GM21723 (cell line): ENCODE measurements at regions not wholly inside any gene's neighbourhood (a gene's known extent, or its start where the extent isn't known, plus 50 kb on each side); places are given as distances from the start of the nearest gene placed in this dataset.
"Not testable (repeated sequence)": the region's sequence is repeated elsewhere in the genome, so short reads cannot be mapped to it uniquely, and the experiment has no call there.

Source experiments
- ATAC-seq: cut with Tn5 transposase; IDR thresholded peaks from one replicate; pipeline ENCODE4 v1.9.1; 2021; ENCODE audit warnings: mild to moderate bottlenecking, moderate library complexity; ENCODE audit not compliant: unreplicated experiment

- no peak for ATAC-seq
Measured at GRCh38 chr2:194603429-194603828, 1053.6 kb upstream of the SLC39A10 start.

- ATAC-seq, result no peak
Measured at GRCh38 chr2:194602750-194603149, 1054.3 kb upstream of the SLC39A10 start.

GRCh38 chr2:194591192-194591591 is 1065.8 kb upstream of the SLC39A10 start:
- ATAC-seq, result no peak

DNA sequence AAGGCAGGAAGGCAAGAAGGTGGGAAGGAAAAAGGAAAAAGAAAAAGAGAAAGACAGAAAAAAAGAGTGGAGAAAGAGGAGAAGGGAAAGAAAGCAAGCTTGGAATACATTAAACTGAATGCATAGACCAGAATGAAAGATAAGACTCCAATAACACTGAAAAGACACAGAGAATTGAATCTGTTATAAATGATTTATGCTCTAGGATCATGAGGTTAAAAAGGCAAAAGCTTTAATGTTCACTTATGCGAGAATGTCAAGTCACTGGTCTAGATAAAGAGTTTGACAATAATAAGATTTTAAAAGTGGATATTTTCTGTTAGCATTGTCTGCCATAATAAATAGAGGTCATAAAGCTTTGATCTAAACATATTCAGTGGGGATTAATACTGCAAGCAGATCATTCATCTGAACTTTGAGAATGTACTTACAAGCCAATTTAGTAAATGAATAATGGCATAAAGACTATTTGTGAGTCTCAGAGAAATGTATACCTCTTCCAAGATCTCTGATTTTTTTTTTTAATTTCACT is 1069.2 kb upstream of the SLC39A10 start:
- no peak for ATAC-seq

GRCh38 chr2:194567661-194568017 is 1089.4 kb upstream of the SLC39A10 start:
- peak; percentile 34 for ATAC-seq

DNA sequence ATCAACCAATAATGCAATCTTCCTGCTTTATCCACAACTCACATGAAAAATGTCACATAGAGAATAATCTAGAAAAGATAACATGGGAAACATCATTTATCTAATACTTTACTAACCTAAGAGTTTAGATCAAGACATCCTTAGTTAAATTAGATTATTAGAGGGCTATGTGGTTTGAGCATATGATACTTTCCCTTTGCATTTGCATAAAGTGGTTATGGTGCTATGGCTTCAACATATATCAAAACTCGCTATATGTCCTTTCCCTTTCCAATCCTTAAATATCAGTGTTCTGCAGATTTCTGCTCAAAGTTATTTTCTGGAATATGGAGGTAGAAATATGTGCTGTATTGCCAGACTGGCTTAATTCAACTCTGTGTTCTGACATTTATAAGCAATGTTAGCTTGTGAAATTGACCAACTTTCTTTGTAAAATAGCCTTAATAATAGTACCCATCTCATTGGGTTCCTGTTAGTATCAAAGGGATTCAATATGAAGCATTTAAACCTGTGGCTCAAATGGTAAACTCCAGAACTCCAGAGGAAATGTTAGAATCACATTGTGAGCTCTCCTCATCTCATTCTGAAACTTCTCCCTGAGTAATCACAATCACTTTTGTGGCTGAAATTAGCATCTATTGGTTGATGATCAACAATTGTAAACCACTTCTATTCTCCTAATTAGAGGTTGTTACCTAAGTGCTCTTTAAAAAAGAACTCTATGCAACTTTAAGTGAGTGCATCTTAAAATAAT is 1089.9 kb upstream of the SLC39A10 start:
- peak; percentile 70 for ATAC-seq

DNA sequence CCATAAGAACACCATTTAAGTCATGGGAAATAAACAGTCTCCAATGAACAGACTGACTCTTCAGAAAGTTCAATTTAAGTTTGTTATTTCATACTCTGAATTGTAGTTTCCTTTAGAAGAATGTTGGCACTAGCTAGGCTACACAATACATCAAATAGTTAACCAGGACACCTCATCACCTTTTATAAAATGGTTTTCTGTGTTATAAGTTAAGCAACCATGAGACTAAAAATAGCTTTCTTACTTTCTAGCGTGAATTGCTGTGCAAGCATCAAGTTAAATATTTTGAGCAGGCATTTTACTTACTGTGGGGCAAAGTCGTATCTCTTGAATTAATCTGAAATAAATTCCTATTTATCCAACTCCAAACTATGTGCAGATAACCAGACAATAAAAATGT is 1092.6 kb upstream of the SLC39A10 start:
- no peak for ATAC-seq

- ATAC-seq, result no peak
Measured at GRCh38 chr2:194562329-194562728, 1094.7 kb upstream of the SLC39A10 start.

DNA sequence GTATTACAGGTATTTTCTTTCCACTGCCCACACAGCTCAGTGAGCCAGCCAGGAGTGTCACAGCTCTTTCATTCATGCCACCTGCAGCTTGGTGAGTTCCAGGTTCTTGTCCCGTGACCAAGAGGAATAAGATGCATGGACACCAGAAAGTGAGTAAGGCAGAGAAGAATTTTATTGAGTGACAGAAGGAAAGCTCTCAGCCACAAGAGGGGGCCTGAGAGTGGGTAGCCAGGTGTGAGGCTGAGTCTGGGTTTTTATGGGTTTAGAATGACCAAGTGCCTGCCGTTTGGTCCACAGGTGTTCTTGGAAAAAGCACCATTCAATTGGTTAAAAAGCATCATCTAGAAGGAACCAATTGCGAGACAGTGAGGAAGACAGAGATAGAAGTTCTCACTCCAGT is 1097.1 kb upstream of the SLC39A10 start:
- no peak for ATAC-seq

- no peak for ATAC-seq
Measured at GRCh38 chr2:194559523-194559922, 1097.5 kb upstream of the SLC39A10 start.

DNA sequence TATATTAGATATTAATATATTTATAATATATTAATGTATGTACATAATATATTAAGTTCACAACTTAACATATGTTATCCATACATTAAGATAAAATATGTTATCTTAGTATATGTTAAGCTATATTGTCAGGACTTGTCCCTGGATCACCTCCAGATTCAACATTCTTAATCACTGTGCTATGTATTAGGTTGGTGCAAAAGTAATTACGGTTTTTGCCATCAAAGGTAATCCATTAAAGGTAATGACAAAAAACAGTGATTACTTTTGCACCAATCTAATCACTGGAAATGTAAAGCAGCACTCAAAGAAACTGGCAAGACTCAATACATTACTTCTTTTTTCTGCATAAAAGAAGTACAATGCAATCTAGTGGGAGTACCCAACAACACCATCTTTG is 1099.0 kb upstream of the SLC39A10 start:
- no peak for ATAC-seq

DNA sequence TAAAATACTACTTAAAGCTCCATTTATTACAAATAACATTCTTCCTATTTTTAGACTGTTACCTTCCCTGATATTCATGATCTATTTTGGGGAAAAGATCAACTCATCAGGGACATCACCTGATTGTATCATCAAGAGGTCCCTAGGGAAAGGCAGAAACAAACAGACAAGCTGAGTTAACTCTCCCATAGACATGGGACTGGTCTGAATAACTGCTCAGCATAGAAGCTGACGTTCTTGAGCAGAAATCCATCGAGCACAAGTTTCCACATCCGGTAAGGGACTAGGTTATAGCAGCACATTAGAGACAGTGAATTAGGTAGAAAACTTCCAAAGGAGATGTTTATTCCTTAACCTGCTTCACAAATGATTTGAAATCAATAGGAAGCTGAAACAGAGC is 1100.4 kb upstream of the SLC39A10 start:
- no peak for ATAC-seq

DNA sequence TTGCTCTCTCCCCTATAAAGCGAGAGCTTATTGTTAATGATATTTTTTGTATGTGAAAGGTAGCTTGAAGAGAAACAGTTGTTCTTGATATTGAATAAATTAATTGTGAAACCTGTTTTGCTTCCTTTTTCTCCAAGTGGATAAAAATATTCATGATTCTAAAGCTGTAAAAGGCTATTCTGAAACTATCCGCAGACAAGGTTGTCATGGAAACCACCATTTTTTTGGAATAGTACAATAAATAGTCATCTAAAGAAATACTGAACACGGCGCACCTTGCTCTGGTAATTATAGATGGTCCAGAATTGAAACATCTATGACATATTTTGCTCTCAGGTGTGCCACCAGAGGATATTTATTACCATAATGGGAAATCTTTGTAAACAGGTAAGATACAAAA is 1103.0 kb upstream of the SLC39A10 start:
- no peak for ATAC-seq

DNA sequence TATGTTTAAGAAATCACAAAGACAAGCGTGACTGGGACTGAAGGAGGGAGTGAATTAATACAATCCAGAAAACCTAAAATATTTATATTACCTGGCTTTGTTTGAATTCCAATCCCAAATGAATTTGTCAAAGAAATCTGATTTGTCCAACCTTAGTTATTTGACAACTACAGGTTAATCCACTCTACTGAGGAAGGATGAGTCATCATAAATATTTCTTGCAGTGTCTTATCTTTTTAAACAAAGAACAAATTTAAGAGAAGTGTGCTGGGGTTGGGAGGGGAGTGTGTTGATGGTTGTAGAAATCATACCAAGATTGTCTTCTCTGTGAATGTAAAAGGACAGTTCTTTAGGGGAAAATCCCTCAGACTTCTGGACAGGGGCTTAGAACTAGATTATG is 1106.3 kb upstream of the SLC39A10 start:
- no peak for ATAC-seq

DNA sequence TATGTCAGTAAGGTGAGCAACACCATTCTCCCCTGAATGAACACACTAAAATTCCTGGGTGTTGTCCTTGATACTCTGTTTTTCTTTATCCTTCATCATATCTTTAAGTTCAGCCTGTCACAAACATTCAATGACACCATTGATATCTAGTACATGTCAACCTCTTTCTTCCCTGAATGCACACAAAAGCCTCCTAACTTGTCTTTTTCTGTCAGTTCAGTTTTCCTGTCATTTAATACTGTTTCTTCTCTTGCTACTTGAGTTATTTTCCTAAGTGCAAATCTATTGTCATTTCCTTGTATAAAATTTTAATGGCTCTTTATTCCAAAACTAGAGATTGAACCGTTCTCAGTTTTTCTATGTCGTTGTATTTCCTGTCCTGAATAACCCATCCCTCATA is 1107.6 kb upstream of the SLC39A10 start:
- ATAC-seq, result no peak

DNA sequence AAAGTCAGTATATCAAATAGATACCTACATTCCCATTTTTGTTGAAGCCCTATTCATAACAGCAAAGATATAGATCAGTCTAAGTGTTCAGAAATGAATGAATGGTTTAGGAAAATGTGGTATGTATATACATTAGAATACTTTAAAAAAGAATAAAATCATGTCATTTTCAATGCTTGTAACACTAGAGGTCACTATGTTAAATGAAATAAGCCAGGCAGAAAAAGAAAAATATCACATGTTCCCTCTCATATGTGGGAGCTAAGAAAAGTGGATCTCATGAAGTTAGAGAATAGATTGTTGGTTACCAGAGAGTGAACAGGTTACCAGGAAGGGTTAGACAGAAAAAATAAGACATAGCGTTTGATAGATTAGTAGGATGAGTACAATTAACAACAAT is 1111.0 kb upstream of the SLC39A10 start:
- ATAC-seq, result no peak

GRCh38 chr2:194539425-194539824 is 1117.6 kb upstream of the SLC39A10 start:
- no peak for ATAC-seq

DNA sequence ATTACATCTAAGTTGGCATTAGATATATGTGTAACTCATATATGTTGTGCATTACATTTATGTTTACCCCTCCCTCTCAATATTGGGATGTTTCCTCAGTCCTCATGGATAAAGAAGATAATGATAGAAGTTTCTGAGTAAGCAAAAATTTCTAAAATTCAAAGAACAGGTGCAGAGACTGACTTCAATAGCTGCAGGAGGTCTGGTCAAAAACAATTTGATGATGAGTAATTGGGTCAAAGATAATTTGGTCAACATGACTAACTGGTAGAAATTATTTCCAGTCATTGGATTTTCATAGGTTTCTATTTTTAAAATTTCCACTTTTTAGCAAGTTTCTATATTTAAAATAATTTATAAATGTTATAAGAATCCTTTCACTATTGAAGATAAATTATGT is 1130.9 kb upstream of the SLC39A10 start:
- no peak for ATAC-seq

GRCh38 chr2:194514281-194514680 is 1142.7 kb upstream of the SLC39A10 start:
- ATAC-seq, result no peak

DNA sequence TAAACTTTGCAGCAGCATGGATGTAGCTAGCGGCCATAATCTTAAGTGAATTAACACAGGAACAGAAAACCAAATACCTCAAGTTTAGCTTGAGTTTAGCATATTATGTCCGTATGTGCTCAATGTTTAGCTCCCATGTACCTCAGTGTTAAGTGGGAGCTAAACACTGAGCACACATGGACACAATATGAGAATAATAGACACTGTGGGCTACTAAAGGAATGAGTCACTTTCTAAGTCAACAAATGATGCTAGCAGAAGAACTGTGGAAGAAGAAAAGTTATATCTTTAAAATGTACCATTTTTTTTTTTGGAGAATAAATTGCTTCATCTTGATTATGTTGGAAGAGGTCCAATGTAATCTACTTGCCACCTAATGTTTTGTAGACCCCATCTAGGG is 1146.0 kb upstream of the SLC39A10 start:
- ATAC-seq, result not testable (repeated sequence)

- not testable (repeated sequence) for ATAC-seq
Measured at GRCh38 chr2:194504876-194505275, 1152.2 kb upstream of the SLC39A10 start.

DNA sequence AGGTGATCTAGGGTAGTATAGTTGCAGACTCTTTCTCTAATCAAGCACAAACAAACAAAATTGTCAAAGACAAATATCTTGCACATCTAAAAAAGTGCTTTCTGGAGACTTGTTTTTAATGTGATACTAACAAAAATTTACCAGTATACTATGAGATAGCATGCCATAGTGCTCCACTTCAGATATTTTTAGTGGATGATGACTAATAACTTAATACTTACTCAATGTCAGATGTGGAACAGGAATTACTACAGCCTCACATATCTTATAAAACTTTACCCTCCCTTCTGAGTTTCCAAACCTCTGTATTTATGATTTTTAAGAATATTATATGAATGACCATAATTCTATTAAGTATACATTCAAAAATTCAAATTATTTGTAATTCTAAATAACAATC is 1162.0 kb upstream of the SLC39A10 start:
- ATAC-seq, result no peak

- no peak for ATAC-seq
Measured at GRCh38 chr2:194494401-194494800, 1162.6 kb upstream of the SLC39A10 start.
